ENCODE measurements at regions not wholly inside any gene's neighbourhood (a gene's known extent, or its start where the extent isn't known, plus 50 kb on each side); places are given as distances from the start of the nearest gene placed in this dataset.

DNA sequence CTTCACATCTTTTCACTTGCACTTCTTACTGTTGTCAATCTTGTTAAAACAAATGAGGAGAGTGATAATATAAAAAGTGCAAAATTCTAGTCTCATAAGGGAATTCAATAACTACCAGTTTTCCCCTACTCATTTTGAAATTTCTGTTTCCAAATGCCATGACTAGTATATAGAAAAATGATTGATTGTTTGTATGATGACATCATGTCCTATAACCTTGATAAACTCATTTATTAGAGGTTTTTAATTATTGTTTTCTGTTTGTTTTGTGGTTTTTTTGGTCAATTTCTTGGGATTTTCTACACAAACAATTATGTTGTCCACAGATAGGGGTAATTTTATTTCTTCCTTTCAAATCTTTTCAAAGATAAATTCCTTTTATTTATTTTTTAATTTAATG lies 559.1 kb downstream of the TLL1 start:
- no peak for TF ChIP-seq ZNF184 (tag by site-specific recombination; IDR thresholded peaks at IDR 0.05)
- TF ChIP-seq, protein P1, sequence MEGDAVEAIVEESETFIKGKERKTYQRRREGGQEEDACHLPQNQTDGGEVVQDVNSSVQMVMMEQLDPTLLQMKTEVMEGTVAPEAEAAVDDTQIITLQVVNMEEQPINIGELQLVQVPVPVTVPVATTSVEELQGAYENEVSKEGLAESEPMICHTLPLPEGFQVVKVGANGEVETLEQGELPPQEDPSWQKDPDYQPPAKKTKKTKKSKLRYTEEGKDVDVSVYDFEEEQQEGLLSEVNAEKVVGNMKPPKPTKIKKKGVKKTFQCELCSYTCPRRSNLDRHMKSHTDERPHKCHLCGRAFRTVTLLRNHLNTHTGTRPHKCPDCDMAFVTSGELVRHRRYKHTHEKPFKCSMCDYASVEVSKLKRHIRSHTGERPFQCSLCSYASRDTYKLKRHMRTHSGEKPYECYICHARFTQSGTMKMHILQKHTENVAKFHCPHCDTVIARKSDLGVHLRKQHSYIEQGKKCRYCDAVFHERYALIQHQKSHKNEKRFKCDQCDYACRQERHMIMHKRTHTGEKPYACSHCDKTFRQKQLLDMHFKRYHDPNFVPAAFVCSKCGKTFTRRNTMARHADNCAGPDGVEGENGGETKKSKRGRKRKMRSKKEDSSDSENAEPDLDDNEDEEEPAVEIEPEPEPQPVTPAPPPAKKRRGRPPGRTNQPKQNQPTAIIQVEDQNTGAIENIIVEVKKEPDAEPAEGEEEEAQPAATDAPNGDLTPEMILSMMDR (tag by site-specific recombination; IDR thresholded peaks at IDR 0.05) = no peak
- TF ChIP-seq YY1 (tag by site-specific recombination; IDR thresholded peaks at IDR 0.05) = no peak
